ENCODE measurements at regions not wholly inside any gene's neighbourhood (a gene's known extent, or its start where the extent isn't known, plus 50 kb on each side); places are given as distances from the start of the nearest gene placed in this dataset.
"Not testable (repeated sequence)": the region's sequence is repeated elsewhere in the genome, so short reads cannot be mapped to it uniquely, and the experiment has no call there.

DNA sequence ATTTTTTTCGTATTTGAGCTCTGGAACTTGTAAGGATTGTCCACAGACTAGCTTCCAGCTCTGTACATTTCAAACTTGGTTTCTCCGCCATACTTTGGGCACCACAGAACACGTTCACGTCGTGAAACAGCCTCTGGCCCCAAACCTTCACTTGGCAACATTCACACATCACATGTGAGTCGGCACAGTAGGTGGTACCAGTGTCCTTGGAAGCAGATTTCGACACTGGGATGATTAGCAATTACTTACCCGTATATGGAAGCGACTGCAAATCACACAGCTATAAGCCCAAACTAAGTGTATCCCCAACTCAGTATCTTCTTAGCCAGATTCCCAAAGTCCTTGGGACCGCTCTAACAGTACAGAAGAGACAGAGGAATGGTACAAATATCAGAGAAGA lies 60.2 kb downstream of the MAFB start:
- TF ChIP-seq, protein P1, sequence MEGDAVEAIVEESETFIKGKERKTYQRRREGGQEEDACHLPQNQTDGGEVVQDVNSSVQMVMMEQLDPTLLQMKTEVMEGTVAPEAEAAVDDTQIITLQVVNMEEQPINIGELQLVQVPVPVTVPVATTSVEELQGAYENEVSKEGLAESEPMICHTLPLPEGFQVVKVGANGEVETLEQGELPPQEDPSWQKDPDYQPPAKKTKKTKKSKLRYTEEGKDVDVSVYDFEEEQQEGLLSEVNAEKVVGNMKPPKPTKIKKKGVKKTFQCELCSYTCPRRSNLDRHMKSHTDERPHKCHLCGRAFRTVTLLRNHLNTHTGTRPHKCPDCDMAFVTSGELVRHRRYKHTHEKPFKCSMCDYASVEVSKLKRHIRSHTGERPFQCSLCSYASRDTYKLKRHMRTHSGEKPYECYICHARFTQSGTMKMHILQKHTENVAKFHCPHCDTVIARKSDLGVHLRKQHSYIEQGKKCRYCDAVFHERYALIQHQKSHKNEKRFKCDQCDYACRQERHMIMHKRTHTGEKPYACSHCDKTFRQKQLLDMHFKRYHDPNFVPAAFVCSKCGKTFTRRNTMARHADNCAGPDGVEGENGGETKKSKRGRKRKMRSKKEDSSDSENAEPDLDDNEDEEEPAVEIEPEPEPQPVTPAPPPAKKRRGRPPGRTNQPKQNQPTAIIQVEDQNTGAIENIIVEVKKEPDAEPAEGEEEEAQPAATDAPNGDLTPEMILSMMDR (IDR thresholded peaks at IDR 0.05; ENCODE audit: control insufficient read depth, extremely low read depth, insufficient read depth), result no peak
- no peak for DNase-seq (ENCODE audit: low read depth)
- H3K4me3 ChIP-seq (ENCODE audit: low read depth, low read length), result no peak overlapping the region

DNA sequence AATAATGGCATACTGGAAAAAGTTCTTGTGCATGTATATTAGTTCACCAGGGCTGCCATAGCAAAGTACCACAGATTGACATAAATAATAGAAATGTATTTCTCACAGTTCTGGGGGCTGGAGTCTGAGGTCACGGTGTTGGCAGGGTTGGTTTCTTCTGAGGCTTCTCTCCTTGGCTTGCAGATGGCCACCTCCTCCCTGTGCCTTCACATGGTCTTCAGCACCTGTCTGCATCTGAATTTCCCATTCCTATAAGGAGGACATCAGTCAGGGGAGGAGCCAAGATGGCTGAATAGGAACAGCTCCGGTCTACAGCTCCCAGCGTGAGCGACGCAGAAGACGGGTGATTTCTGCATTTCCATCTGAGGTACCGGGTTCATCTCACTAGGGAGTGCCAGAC lies 70.0 kb downstream of the MAFB start:
- H3K4me3 ChIP-seq (ENCODE audit: low read depth, low read length); DNase-seq (ENCODE audit: low read depth): not testable (repeated sequence)

DNA sequence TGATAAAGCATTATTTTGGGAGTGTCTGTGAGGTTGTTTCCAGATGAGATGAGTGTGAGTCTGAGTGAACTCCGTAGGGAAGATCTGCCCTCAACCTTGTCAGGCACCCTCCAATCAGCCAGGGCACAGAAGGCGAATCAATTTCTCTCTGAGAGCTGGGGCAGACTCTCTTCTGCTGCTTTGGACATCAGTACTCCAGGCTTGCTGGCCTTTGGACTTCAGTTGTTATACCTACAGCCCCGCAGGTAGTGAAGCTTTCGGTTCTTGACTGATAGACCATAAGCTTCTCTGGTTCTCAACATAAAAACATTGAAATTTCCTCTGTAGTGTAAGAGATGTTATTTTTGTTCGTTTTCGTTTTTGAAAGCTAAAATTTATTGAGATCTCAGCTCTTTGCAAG lies 71.4 kb downstream of the MAFB start:
- no peak overlapping the region for H3K4me3 ChIP-seq (ENCODE audit: low read depth, low read length)
- DNase-seq (ENCODE audit: low read depth), result no peak
- TF ChIP-seq, protein P1 (IDR thresholded peaks at IDR 0.05; ENCODE audit: control insufficient read depth, extremely low read depth, insufficient read depth), result no peak

DNA sequence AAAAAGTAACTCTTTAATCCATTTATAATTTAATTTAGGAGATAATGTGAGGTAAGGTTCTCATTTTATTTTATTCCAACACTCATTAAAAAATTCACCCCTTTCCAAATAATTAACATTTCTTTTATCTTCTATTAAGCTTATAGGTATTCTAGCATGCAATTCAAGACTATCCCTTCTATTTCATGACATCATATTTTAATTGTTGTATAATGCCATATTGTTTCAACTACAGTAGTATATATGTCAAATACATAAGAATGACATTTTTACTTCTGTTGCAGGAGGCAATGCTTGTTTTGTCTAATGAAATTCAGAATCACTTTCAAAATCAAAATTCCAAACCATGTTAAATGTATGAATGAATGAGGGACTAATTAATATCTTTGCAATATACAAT lies 76.2 kb downstream of the MAFB start:
- H3K4me3 ChIP-seq (ENCODE audit: low read depth, low read length), result no peak overlapping the region
- no peak for DNase-seq (ENCODE audit: low read depth)
- TF ChIP-seq, protein P1 (IDR thresholded peaks at IDR 0.05; ENCODE audit: control insufficient read depth, extremely low read depth, insufficient read depth), result no peak

DNA sequence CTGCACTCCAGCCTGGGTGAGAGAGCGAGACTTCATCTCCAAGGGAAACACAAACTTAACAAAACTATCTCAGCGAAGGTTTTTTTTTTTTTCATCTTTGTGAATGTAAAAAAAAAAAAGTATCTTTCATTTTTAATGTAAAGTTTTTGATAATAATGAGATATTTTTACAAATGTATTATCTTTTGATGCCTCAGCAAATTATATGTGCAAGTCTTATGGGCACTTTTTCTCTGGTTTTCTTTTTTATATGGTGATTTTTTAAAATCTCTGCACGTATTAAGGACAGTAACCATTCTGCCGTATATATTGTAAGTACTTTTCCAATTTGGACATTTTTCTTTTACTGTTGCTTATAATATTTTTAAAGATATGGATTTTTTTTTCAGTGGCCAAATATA lies 76.8 kb downstream of the MAFB start:
- TF ChIP-seq, protein P1 (IDR thresholded peaks at IDR 0.05; ENCODE audit: control insufficient read depth, extremely low read depth, insufficient read depth), result no peak
- DNase-seq (ENCODE audit: low read depth), result no peak
- no peak overlapping the region for H3K4me3 ChIP-seq (ENCODE audit: low read depth, low read length)

DNA sequence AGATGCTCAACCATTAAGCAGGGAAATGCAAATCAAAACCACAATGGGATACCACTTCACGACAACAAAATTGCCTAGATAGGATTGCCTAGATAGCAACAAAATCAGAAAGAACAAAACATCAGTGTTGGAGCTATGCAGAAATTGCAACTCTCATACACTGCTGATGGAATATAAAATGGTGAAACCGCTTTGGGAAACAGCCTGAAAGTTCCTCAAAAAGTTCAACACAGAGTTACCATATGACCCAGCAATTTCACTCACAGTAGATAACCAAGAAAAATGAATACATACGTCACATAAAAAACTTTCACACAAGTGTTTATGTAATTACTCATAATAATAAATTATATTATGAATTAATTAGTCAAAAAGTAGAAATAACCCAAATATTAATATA lies 78.3 kb downstream of the MAFB start:
- TF ChIP-seq, protein P1 (IDR thresholded peaks at IDR 0.05; ENCODE audit: control insufficient read depth, extremely low read depth, insufficient read depth), result no peak
- no peak for DNase-seq (ENCODE audit: low read depth)
- H3K4me3 ChIP-seq (ENCODE audit: low read depth, low read length), result no peak overlapping the region

DNA sequence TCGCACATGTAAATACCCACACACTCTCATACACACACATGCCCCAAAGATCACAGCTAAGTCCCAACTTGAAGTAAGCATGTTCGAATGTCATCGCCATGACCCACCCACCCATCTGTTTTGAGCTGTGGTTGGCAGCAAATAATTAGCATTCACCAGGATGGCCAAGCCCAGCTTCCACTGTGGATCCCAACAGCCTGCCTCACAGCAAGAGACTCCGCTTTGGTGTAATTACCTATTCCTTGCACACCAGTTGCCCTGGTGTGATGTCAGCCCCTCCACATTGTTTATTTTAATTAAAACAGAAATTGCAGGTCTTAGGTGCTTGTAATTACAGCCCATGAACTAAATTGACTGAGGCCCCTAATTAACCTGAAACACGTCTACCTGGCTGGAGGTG lies 81.1 kb downstream of the MAFB start:
- DNase-seq (ENCODE audit: low read depth), result no peak
- no peak overlapping the region for H3K4me3 ChIP-seq (ENCODE audit: low read depth, low read length)
- TF ChIP-seq, protein P1 (IDR thresholded peaks at IDR 0.05; ENCODE audit: control insufficient read depth, extremely low read depth, insufficient read depth), result no peak

DNA sequence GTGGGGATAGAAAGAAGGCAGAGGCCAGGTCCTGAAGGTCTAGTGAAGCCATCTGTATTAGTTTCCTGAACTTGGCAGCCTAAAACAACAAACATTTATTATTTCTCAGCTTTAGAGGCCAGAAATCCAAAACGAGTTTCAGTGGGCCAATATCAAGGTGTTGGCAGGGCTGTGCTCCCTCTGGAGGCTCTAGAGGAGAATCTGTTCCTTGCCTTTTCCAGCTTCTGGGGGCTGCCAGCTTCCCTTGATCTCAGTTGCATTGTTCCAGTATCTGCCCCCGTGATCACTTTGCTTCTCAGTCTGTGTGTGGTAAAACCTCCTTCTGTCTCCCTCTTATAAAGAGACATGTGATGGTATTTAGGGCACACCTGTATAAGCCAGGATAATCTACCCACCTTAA lies 82.4 kb downstream of the MAFB start:
- no peak for DNase-seq (ENCODE audit: low read depth)
- H3K4me3 ChIP-seq (ENCODE audit: low read depth, low read length), result no peak overlapping the region
- TF ChIP-seq, protein P1 (IDR thresholded peaks at IDR 0.05; ENCODE audit: control insufficient read depth, extremely low read depth, insufficient read depth), result no peak
